Islet of Langerhans (tissue), 1 donor: ENCODE measurements at regions not wholly inside any gene's neighbourhood (a gene's known extent, or its start where the extent isn't known, plus 50 kb on each side); places are given as distances from the start of the nearest gene placed in this dataset.

Experiments used
- FAIRE-seq: peaks from one replicate; lab custom pipeline; 2011; peaks lifted over from hg19 to GRCh38; lab: Jason Lieb, UNC

- FAIRE-seq, result no peak
Measured at GRCh38 chr7:39890411-39890810, 59.6 kb upstream of the CDK13 start.

- FAIRE-seq, result no peak
Measured at GRCh38 chr7:39891894-39892293, 58.2 kb upstream of the CDK13 start.

GRCh38 chr7:39892361-39892760, 57.7 kb upstream of the CDK13 start:
- FAIRE-seq, result no peak

GRCh38 chr7:39894904-39895303, 55.2 kb upstream of the CDK13 start:
- FAIRE-seq, result no peak

GRCh38 chr7:39896840-39897239, 53.2 kb upstream of the CDK13 start:
- no peak for FAIRE-seq

- no peak for FAIRE-seq
Measured at GRCh38 chr7:39898867-39899266, 51.2 kb upstream of the CDK13 start.
